SK-N-MC (cell line): ENCODE measurements at regions not wholly inside any gene's neighbourhood (a gene's known extent, or its start where the extent isn't known, plus 50 kb on each side); places are given as distances from the start of the nearest gene placed in this dataset.

Source experiments
- EZH2 ChIP-seq: fragments of 200-600 bp; sonication (generic); IDR thresholded peaks from one replicate; pipeline ENCODE4 v1.6.1; 2017; ENCODE audit warnings: antibody characterized with exemption
- FOXP2 ChIP-seq: optimal IDR thresholded peaks from 2 replicates; pipeline ENCODE3; 2011; ENCODE audit warnings: mild to moderate bottlenecking, moderate library complexity; ENCODE audit not compliant: insufficient read depth; ENCODE audit errors: extremely low read length, control extremely low read depth
- POLR2AphosphoS5 ChIP-seq: IDR thresholded peaks from 2 replicates; pipeline ENCODE4 v1.6.1; 2012; ENCODE audit warnings: mild to moderate bottlenecking, low read depth, low read length, borderline replicate concordance

DNA sequence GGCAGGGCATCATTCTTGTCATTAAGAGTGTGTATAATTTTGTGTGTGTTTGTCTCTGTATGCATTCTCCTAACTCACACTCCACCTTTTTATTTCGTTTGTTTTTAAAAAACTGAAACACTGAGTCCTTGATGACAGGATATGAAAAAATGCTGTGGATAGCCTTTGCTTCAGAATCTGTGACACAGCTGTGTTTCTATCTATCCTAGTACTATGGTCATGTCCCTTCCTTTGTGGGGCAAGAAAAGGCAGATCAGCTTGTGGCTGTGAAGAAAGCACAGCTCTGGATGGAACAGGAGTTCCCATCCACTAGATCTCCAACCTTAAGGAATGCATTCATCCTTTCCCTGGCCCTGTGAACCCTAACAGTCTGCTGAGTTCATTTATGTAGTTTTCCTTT lies 60.3 kb downstream of the OTOL1 start:
- TF ChIP-seq POLR2AphosphoS5 (no peak), EZH2 (no peak), FOXP2 (no peak)
